ENCODE measurements at regions not wholly inside any gene's neighbourhood (a gene's known extent, or its start where the extent isn't known, plus 50 kb on each side); places are given as distances from the start of the nearest gene placed in this dataset.

- TF ChIP-seq CTCF (conservative IDR thresholded peaks at IDR 0.05 in 1 of 2, IDR thresholded peaks at IDR 0.05 in 1 of 2; ENCODE audit: low read depth in 1 of 2, low read length in 2 of 2): no peak
- TF ChIP-seq EZH2 (IDR thresholded peaks at IDR 0.05; ENCODE audit: low read length, missing control alignments): no peak
Measured at GRCh38 chr6:37579444-37580067, 79.9 kb upstream of the CCDC167 start.

All from fibroblast of lung (primary cell).